Stimulated activated CD8-positive, alpha-beta memory T cell treated with anti-CD3 and anti-CD28 coated beads, Interleukin-4, amount 100 ng/mL, for 4 hours (primary cell): ENCODE measurements at regions not wholly inside any gene's neighbourhood (a gene's known extent, or its start where the extent isn't known, plus 50 kb on each side); places are given as distances from the start of the nearest gene placed in this dataset.

Experiments
- DNase-seq, 2 donors: peaks; one replicate each; pipeline ENCODE4 v3.0.0-alpha.2; 2020; ENCODE audit warnings: low read depth in 2 of 2, low spot score in 1 of 2

DNA sequence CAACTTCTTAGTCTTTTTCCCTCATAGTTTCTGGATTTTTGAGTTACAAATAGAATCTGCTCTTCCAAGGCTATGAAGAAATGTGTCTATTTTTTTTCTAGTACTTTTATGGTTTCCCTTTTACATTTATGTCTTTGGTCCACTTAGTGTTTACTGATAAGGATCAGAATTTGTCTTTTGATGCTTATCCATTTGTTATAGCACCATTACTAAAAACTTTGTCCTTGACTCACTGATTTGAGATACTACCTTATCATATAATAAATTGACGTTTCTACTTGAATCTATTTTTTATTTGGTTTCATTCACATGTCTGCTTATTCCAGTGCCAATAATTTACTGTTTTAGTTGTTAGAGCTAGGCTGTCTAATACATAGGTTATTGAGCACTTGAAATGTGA, 161.1 kb upstream of the DPYD start:
- DNase-seq = no peak

DNA sequence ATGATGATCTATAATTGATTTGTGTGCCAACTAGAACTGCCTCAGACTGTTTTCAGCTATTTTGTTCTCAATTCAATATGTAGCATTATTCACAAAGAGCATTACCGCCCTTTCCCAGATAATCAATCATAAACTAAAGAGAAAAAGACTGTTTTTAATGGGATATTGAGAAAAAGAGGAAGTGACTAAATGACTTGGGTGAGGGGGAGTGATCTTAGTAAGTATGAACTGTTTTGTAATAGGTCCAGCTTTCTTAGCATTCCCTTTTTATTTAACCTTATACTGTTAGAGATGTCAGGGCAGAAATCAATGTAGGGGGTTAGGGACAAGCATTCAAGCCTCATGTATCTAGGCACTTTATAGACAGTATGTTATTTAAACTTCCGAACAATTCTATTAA, 157.8 kb upstream of the DPYD start:
- no peak for DNase-seq

DNA sequence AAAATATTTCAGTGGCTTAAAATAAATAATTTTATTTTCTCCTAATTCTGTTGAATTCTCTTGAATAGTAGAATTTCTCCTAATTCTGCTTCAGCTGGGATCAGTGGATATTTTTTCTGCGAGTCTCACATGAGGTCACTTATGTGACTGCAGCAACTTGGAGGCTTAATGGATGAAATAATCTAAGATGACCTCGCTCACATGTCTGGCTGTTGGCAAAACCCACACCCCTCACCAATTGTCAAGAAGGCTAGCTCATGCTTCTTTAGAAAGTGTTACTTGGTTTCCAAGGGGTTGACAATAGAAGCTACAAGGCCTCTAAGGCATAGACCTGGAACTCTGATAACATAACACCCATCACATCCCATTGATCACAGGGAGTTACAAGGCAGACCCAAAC, 156.9 kb upstream of the DPYD start:
- no peak for DNase-seq

DNA sequence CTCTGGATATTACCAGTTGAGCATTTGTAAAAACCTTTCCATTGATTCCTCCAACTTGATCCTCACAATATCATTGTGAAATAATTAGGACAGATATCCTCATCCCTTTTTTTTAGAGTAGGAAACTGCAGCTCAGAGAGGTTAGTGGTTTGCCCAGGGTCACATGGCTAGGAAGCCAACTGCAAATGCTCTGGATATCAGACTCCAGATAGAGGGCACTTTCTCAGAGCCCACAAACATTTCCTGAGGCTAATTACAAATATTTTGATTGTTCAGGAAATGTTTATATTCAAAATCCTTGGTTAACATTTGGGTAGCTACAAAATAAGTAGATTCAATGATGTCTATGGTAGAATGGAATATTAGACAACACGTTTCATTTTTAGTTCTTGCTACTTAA, 154.8 kb upstream of the DPYD start:
- DNase-seq = no peak

DNA sequence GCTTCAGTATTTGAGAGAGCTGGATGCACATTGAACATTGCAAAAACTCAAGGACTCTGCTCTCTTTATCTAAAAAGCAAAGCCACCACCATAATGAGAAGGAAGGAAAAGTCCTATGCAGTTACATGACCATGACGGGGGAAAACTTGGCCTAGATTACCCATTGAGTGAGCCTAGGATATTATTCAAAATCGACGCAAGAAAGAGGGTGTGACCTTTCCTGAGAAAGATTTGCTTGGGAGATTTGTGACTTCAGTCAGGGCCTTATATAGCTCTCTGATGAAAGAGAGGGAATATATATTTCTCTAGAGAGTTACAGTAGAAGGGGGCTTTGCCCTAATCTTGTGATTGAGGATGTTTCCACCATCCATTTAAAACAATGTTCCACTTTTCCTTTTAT, 153.0 kb upstream of the DPYD start:
- DNase-seq = no peak

DNA sequence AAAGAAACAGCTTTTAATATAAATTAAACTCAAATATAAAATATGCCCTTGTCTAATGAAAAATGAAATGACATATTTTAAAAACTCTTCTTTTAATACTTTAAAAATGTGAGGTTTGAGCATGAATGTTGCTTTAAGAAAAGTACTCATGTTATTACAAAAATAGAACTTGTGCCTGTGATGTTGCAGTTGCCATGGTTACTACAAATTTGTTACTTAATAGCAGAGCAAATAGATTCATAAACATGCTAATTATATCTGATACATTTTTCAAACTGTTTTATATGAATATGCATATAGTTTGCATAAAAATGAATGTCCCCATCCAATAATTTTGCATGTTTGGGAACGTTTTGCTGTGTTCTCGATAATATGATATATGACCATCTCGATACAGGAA, 152.3 kb upstream of the DPYD start:
- no peak for DNase-seq

DNA sequence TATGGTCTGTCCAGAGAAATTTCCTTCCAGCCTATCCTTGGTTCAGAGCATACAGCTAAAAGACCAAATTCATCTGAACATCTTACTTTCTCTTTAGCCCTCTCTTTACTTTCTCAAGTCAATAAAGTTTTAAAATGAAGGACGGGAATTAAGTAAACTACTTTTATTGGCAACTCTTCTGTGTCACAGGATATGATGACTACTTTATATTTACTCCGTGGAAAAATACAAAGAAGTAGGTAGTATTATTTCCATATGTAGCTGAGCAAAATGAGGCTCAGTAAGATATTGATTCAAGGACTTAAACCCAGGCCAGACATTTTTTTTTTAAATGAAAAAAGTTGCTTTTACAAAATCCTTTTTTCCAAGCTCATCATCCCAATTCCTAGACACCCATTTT, 151.2 kb upstream of the DPYD start:
- DNase-seq = no peak

DNA sequence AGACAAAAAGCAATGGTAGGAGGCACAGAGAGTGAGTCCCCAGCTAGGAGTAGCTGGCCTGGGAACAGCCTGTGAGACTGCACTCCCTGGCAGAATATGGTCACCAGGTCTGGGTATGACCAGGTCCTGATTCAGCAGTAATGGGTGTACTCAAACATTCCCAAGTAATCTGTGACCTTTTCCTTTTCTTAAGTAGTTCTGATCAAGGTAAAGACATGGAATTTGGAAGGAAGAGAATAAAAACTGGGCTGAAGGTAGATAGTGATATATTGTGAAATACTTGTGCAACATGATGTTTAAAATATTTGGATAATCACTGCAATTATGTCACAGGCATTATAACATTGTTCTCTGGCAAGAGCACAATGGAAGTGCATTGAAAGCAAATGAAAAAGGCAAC, 147.2 kb upstream of the DPYD start:
- no peak for DNase-seq

DNA sequence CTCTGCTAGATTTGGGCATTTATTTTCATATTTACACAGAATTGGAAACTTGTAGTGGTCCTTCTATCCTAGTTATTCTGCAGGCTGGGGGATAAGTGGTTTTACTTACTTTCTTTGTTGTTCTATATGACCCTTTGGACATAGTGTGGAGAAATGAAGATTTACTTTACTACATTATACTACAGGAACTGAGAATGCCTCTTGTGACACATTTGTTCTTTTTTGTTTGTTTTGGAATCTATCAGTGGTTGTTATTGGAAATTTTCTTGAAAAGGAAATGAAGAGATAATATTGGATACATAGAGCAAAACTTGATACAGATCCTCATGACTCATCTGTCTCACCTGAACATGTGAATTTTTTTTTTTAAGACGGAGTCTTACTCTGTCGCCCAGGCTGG, 146.1 kb upstream of the DPYD start:
- DNase-seq = no peak

DNA sequence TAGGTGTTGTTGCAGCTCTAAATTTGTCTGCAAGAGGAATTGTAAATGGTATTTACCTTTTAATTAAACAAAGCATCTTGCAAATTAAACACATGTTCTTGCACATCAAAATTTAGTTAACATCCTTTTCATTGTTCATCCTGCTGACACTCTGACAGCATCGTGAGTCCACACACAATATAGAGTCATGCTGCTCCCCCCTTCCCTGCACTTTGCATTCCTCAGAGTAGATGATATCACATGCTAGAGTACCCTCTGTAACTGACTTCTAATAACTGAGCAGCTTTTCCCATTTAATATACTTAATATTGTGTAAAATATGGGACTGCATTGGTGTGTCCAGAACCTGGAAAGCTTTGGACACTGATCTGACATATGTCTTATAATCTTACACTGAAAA, 138.8 kb upstream of the DPYD start:
- no peak for DNase-seq

DNA sequence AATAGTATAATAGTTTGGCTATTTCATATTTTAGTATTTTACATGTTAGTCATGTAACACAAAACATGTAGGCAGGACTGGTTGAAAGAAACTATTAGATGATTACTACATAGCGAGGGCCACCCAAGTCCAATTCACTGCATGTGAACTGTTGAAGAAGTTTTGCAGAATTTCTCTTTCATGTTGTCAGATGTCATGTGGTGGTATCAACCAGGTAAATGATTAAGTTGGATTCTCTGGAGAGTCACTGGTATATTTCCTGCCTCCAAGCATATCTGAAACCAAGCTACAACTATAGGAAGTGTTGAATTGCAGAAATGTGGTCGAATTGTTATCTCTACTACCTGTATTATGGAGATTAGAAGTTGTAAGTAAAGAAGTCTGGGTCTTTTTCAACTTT, 137.8 kb upstream of the DPYD start:
- no peak for DNase-seq

DNA sequence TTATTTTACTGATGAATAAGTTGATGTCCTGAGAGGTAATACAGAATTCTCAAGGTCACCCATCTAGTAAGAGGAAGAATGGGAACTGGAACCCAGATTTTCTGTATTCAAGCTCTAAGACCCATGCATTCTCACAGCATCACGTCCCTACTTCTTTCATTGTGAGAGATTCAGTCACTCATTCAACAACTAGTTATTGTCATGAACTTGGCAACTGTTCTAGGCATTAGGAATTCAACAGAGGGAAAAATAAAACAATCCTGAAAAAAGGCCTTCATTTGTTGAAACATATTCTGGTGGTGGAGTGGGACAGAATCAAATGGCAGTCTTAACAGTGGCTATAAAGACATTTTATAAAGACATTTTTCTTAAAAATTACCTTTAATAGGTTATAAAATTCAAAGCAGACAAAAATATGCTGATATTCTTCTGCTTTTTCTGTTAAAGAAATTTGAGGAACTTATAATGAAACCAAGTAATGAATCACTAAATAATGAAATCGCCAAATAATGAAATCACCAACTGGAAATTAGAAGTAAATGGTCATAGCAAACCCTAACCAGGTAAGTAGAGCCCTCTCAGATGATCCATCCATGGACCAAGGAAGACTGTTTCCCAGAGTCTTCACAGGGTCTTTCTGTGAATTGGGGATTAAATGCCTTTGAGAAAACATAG, 136.5 kb upstream of the DPYD start:
- no peak for DNase-seq

DNA sequence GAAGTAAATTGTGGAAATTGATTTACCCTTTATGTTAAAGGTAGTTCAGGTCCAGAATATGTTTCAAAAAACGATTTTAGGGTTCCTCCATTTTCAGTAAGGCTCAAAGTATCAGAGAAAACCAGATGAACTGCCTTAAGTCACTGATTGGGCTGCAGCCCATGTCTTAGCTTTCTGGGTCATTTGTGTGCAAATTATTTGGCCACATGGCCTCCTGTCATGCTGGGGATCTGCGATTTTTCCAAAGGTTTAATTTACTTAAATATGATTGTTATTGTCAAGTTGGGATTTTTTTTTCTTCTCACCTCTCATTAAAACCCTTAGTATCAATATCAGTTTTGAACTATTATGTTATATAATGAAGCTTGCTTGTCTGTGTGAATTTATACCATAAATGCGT, 135.9 kb upstream of the DPYD start:
- DNase-seq = no peak

DNA sequence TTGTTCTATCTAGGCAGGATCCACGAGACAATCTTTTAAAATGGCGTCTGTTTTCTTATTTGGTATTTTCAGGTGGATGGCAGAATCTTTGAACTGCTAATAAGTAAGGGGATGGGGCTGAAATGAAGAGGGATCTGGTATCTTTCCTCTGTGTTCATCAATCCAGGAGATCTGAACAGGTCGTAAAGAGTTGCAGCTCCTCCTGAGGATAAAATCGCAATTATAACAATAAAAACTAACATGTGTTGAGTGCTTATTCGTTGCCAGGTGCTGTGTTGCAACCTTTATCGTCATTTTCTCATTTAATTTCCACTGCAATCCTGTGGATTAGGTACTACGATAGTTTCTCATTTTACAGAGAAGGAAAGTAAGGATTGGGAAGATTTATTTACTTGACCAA, 134.6 kb upstream of the DPYD start:
- DNase-seq = no peak

DNA sequence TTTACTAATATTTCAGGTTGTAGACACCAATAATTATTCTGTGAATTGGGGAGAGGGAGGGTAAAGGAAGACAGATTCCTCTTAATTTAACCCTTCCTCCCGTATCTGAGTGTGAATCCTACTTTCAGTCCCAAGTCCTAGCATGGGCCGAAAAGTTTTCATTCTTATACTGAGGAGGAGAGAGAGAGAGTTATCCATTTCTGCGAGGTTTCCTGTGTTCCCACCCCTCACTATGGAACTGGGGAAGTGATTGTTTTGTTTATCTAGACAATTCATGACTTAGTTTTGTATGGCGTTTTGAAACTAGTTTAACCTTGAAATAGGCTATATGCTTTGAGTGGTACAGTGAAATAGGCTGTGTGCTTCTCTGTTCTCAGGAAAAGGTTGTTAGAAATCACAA, 134.0 kb upstream of the DPYD start:
- no peak for DNase-seq

DNA sequence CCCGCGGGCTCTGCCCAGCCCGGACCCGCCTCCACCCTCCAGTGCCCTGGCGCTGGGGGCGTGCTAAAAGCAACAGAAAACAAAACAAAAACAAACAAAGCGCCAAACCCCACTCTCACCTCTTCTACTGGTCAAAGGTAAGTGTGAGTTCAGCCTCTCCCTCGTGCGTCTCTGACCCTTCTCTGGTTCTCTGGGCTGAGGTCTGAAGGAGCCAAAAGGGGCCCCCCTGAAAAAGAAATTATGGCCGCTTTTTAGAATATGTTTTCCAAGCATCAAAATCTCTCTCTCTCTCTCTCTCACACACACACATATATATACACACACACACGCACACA, 133.5 kb upstream of the DPYD start:
- no peak for DNase-seq

DNA sequence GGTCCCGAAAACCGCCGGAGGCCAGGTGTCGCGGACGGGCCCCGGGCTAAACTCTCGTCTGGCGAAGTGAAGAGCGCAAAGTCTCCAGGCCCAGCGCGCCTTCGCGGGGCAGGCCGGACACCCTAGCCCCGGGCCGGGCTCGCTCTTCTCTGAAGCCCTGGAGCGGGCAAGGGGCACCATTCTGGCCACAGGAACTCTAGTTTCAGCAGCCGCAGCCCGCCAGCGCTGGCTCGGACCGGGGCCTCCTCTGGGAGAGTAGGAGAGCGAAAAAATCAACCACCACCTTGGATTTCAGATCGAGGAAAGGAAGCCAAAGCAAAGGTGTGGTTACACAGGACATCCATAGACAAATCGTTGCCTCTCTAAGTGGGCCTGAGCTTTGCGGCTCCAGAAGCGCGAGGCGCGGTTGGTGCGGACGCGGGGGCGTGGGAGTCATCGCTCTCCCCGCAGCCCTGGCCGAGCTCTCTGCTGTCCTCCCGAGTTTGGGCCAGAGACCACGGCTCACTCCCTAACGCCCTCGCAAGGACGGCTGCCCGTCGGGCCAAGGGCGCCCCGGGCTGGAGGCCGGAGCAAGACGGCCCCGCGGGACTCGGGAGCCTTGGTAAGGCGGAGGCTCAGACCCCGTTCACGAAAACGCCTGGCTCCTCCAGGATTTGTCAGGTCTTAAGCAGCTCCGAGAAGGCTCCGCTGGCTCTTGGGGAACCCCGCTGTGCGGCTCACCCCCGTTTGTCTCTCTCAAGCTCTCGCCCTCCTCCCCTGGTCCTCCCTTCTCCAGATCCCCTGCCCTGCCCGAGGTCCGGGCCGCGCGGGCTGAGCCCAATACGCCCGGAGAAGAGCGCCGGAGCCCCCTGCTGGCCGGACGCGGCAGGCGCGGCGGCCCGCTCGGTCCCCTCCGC, 132.9 kb upstream of the DPYD start:
- no peak for DNase-seq

DNA sequence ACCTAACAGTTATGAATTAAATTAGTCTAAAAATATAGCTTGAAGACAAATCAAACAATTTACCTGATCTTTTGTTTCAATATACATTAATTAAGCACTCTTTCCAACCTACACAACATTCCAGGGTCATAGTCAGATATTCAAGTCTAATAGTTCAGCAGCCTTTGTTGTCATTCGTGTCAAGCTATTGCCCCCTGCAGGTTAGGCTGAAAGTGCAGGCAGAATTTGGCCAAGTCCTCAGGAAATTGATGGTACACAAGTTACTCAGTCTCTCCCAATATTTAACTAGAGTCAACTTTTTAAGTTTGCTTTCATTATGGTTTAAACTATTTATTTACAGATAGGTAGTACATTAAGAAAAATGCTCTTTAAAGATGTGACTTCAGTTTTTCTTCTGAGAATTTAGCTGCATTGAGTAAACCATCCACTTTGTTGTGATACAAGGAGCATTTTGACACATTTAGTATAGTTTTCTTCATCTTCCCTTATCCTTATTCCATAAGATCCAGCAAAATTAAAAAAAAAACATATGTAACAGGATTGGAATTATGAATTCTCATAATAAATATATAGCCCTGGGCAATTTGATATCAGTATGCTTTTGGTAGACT, 130.3 kb upstream of the DPYD start:
- DNase-seq = peak; percentile 23 to 47

DNA sequence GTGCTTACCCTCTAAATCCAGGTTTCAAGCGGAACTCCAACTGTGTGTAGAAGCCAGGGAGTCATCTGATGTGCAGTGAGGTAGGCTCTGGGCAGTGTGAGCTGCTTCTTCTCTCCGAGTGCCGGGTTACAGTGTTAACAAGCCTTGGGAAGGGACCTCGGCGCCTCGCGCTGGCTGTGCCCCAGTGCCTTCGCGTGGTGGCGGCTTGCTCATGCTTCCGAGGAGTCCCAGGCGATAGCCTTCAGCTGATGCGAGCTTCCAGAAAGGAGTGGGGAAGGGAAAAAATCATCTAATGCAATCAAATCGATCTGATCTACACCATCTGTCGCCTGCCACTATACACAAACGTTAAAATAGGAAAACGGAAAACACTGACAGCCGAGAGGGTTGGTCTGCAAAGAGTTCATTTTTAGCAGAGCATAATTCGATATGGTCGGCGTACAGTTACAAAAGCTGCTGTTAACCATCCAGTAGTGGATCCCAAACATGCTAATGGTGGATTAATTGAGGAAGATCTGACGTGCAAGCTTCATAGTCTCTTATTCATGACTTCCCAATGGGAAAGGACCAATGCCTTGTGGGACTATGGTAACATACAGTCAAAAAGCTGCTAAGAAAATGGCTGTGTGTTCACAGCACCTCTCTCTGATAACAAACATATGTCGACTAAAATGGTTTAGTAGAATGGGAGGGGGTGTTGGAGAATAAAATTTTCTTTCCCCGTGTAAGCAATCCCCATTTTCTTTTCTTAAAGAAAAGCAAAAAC, 128.7 kb upstream of the DPYD start:
- DNase-seq = no peak

DNA sequence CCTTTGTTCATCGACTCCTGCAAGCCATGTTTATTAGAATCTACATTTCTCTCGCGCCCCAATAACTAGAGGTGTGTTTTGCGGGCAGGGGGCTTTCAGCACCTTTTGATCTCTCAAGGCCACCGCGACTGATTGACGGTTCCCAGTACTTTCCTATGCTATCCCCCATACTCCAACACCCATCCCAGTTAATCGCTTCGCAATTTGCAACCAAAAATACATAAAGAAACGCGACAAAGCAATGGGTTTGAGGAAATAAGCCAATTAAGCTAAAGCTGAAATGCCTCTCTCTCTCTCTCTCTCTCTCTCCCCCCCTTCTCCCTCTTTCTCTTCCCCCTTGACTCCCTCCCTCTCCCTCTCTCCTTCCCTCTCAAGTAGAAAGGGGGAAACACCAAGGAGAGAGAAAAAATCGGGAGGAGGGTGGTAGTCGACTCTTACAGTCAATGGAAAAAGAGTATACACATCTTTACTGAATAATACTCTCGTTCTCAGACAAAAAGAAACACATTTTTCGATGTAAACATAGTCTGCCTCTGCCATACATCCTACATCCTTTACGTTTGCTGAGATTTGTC, 128.0 kb upstream of the DPYD start:
- no peak for DNase-seq

DNA sequence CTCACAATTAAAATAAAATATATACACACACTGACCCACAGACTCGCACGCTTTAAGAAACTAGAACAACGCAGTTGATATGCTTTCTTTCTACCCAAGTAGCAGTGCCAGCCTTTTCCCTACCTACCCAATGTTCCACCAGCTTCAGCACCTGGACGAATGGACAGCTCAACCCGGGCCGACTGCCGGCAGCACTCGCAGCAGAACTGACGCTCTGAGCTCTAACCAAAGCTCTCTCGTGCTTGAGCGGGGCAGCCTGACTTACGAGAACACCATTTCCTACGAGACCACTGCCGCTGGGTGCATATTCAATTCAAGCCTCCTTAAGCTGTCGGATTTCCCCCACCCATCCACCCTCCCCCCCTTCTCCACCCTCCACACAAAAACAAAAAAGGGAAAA, 127.4 kb upstream of the DPYD start:
- DNase-seq = peak in 1 of 2 donors; percentile 39
